ENCODE measurements at regions not wholly inside any gene's neighbourhood (a gene's known extent, or its start where the extent isn't known, plus 50 kb on each side); places are given as distances from the start of the nearest gene placed in this dataset.

GRCh38 chr7:27367179-27367932 is 124.8 kb downstream of the EVX1 start:
- Histone ChIP-seq H3K9ac (ENCODE audit: low read length) (no peak overlapping the region), H3K4me2 (ENCODE audit: low read depth, low read length) (no peak overlapping the region), H3K36me3 (replicated peaks; ENCODE audit: insufficient read depth, low read length) (no peaks in the 10 kb centered on the region), H2AFZ (ENCODE audit: low read length) (no peak overlapping the region), H3K9me3 (replicated peaks; ENCODE audit: insufficient read depth, low read length) (no peaks in the 10 kb centered on the region), H4K20me1 (ENCODE audit: insufficient read depth, low read length) (no peaks in the 10 kb centered on the region), H3F3A (ENCODE audit: insufficient read depth, low read length) (no peaks in the 10 kb centered on the region), H3K4me3 (ENCODE audit: low read length) (no peak overlapping the region), H3K79me2 (ENCODE audit: low read length) (no peaks in the 10 kb centered on the region), H3K27me3 (replicated peaks; ENCODE audit: insufficient read depth, low read length) (no peaks in the 10 kb centered on the region), H3K9me2 (replicated peaks; ENCODE audit: insufficient read depth, low read length) (no peaks in the 10 kb centered on the region), H3K27ac (ENCODE audit: low read length) (no peak overlapping the region), H3K4me1 (ENCODE audit: low read length) (no peaks in the 10 kb centered on the region)
- DNase-seq = no peak
- TF ChIP-seq, protein P1, sequence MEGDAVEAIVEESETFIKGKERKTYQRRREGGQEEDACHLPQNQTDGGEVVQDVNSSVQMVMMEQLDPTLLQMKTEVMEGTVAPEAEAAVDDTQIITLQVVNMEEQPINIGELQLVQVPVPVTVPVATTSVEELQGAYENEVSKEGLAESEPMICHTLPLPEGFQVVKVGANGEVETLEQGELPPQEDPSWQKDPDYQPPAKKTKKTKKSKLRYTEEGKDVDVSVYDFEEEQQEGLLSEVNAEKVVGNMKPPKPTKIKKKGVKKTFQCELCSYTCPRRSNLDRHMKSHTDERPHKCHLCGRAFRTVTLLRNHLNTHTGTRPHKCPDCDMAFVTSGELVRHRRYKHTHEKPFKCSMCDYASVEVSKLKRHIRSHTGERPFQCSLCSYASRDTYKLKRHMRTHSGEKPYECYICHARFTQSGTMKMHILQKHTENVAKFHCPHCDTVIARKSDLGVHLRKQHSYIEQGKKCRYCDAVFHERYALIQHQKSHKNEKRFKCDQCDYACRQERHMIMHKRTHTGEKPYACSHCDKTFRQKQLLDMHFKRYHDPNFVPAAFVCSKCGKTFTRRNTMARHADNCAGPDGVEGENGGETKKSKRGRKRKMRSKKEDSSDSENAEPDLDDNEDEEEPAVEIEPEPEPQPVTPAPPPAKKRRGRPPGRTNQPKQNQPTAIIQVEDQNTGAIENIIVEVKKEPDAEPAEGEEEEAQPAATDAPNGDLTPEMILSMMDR (IDR thresholded peaks at IDR 0.05; ENCODE audit: low read length) = no peak
- TF ChIP-seq EZH2phosphoT487 (IDR thresholded peaks at IDR 0.05; ENCODE audit: low read length) (no peak), EZH2 (optimal IDR thresholded peaks at IDR 0.05; ENCODE audit: low read depth, low read length) (no peak)

GRCh38 chr7:27367933-27368549 is 125.4 kb downstream of the EVX1 start:
- no peaks in the 10 kb centered on the region for H3K27me3 ChIP-seq (replicated peaks; ENCODE audit: insufficient read depth, low read length)
- TF ChIP-seq, protein P1 (IDR thresholded peaks at IDR 0.05; ENCODE audit: low read length) = no peak
- TF ChIP-seq EZH2phosphoT487 (IDR thresholded peaks at IDR 0.05; ENCODE audit: low read length) (no peak), EZH2 (optimal IDR thresholded peaks at IDR 0.05; ENCODE audit: low read depth, low read length) (no peak)

GRCh38 chr7:27374958-27375841 is 132.6 kb downstream of the EVX1 start:
- Histone ChIP-seq H3K4me3 (ENCODE audit: low read length) (no peak overlapping the region), H3F3A (ENCODE audit: insufficient read depth, low read length) (no peaks in the 10 kb centered on the region), H3K4me1 (ENCODE audit: low read length) (no peaks in the 10 kb centered on the region), H3K4me2 (ENCODE audit: low read depth, low read length) (no peak overlapping the region), H2AFZ (ENCODE audit: low read length) (no peak overlapping the region), H3K9me2 (replicated peaks; ENCODE audit: insufficient read depth, low read length) (no peaks in the 10 kb centered on the region), H3K9ac (ENCODE audit: low read length) (no peak overlapping the region), H3K36me3 (replicated peaks; ENCODE audit: insufficient read depth, low read length) (no peaks in the 10 kb centered on the region), H3K27ac (ENCODE audit: low read length) (no peak overlapping the region), H3K79me2 (ENCODE audit: low read length) (no peaks in the 10 kb centered on the region), H3K27me3 (replicated peaks; ENCODE audit: insufficient read depth, low read length) (no peaks in the 10 kb centered on the region), H4K20me1 (ENCODE audit: insufficient read depth, low read length) (no peaks in the 10 kb centered on the region), H3K9me3 (replicated peaks; ENCODE audit: insufficient read depth, low read length) (no peaks in the 10 kb centered on the region)
- no peak for DNase-seq
- TF ChIP-seq, protein P1 (IDR thresholded peaks at IDR 0.05; ENCODE audit: low read length) = no peak
- TF ChIP-seq EZH2 (optimal IDR thresholded peaks at IDR 0.05; ENCODE audit: low read depth, low read length) = no peak
- no peak for TF ChIP-seq EZH2phosphoT487 (IDR thresholded peaks at IDR 0.05; ENCODE audit: low read length)

More at GRCh38 chr7:27367933-27368549, 125.4 kb downstream of the EVX1 start:
- Histone ChIP-seq H2AFZ (ENCODE audit: low read length) (no peak overlapping the region), H3K36me3 (replicated peaks; ENCODE audit: insufficient read depth, low read length) (no peaks in the 10 kb centered on the region), H4K20me1 (ENCODE audit: insufficient read depth, low read length) (no peaks in the 10 kb centered on the region), H3K79me2 (ENCODE audit: low read length) (no peaks in the 10 kb centered on the region), H3K9me2 (replicated peaks; ENCODE audit: insufficient read depth, low read length) (no peaks in the 10 kb centered on the region), H3K4me2 (ENCODE audit: low read depth, low read length) (no peak overlapping the region), H3K4me1 (ENCODE audit: low read length) (no peaks in the 10 kb centered on the region), H3F3A (ENCODE audit: insufficient read depth, low read length) (no peaks in the 10 kb centered on the region), H3K4me3 (ENCODE audit: low read length) (no peak overlapping the region), H3K9me3 (replicated peaks; ENCODE audit: insufficient read depth, low read length) (no peaks in the 10 kb centered on the region), H3K9ac (ENCODE audit: low read length) (no peak overlapping the region), H3K27ac (ENCODE audit: low read length) (no peak overlapping the region)
- DNase-seq = no peak

All from MM.1S (cell line).